Pancreas (tissue), 10 donors: ENCODE measurements at regions not wholly inside any gene's neighbourhood (a gene's known extent, or its start where the extent isn't known, plus 50 kb on each side); places are given as distances from the start of the nearest gene placed in this dataset.

Experiments used
- ATAC-seq, 4 donors: fragments of 200-7000 bp; cut with Tn5 transposase; one replicate each; pipeline versions ENCODE4 v1.8.0 to v1.9.1; 2020; ENCODE audit warnings: mild to moderate bottlenecking in 4 of 4, moderate library complexity in 4 of 4
- DNase-seq, 6 donors: peaks; one replicate each; pipeline ENCODE4 v3.0.0-alpha.2; 2020
- FAIRE-seq: peaks from 2 replicates; lab custom pipeline; 2012; peaks lifted over from hg19 to GRCh38; lab: Jason Lieb, UNC
- H3K27ac ChIP-seq, 4 donors: fragments of 200-600 bp; sonication (generic); 1 replicate in 3 of 4; 2 replicates in 1 of 4; pipeline versions ENCODE4 v1.5.0 to v1.8.0; 2020
- H3K27me3 ChIP-seq, 4 donors: fragments of 200-600 bp; one replicate each; pipeline ENCODE4 v1.8.0; 2021
- H3K36me3 ChIP-seq, 3 donors: fragments of 200-600 bp; sonication (generic) in 1 of 3; one replicate each; pipeline versions ENCODE4 v1.5.0 to v1.8.0; 2020 to 2021
- H3K4me1 ChIP-seq, 3 donors: fragments of 200-600 bp; one replicate each; pipeline ENCODE4 v1.8.0; 2021
- H3K4me3 ChIP-seq, 4 donors: fragments of 200-600 bp; sonication (generic) in 2 of 4; one replicate each; pipeline versions ENCODE4 v1.5.0 to v1.8.0; 2020 to 2021
- H3K9me3 ChIP-seq, 4 donors: fragments of 200-600 bp; one replicate each; pipeline ENCODE4 v1.8.0; 2021
- CTCF ChIP-seq, 4 donors: fragments of 200-600 bp; sonication (generic) in 3 of 4; IDR thresholded peaks; one replicate each; pipeline versions ENCODE4 v1.5.0 to v1.8.0; 2021; ENCODE audit warnings: antibody characterized with exemption in 4 of 4
- WGBS, 2 donors: extraction: QIAGEN DNeasy Blood & Tissue Kit; methylation state at CpG; one replicate each; pipeline ENCODE4 v1.1.7; 2013; 5-methylcytosine and 5-hydroxymethylcytosine counted together
- intact Hi-C, 3 donors: fragments of 100-400 bp; cut with DNase I; formaldehyde crosslinking; loops; one replicate each; pipeline versions ENCODE4 v1.11.1 to v1.14.2; 2022
- donor health status: healthy with polysubstance abuse.
- donor health status: DM: no; HTN: no; CAD: no; lungs with moderate emphysema.
- donor health status: DM: no; HTN: no; CAD: no.
- donor health status: control.
- donor health status: control.
- donor health status: Bipolar disorder and iron deficiency.
- donor health status: DM: yes; HTN: yes; CAD: no.
- donor health status: DM: no; HTN: no; CAD: no.
- donor health status: DM: no; HTN: no; CAD: no.
- donor health status: DM: yes; HTN: yes; CAD: no.

- H3K4me3 ChIP-seq: no peak overlapping the region
Observed at GRCh38 chr9:31445960-31446359, 938.5 kb upstream of the ACO1 start.

GRCh38 chr9:31467075-31467474, 917.4 kb upstream of the ACO1 start:
- 78 to 80% methylated on average over 4 of the region's 4 CpGs for WGBS, 2 donors
- no peak for ATAC-seq
- Histone ChIP-seq H3K4me1 (no peaks in the 10 kb centered on the region), H3K27me3 (no peaks in the 10 kb centered on the region), H3K9me3 (no peaks in the 10 kb centered on the region), H3K36me3 (no peaks in the 10 kb centered on the region), H3K27ac (no peak overlapping the region), H3K4me3 (no peak overlapping the region)
- TF ChIP-seq CTCF (IDR thresholded peaks at IDR 0.05): no peak
- FAIRE-seq: no peak
- no peak for DNase-seq
- intact Hi-C loops: no loop called here

More at GRCh38 chr9:31445960-31446359, 938.5 kb upstream of the ACO1 start:
- DNase-seq: no peak
- Histone ChIP-seq H3K27me3 (no peaks in the 10 kb centered on the region), H3K36me3 (no peaks in the 10 kb centered on the region), H3K27ac (no peak overlapping the region), H3K9me3 (no peaks in the 10 kb centered on the region), H3K4me1 (no peaks in the 10 kb centered on the region)
- intact Hi-C loops: no loop called here
- no peak for FAIRE-seq
- TF ChIP-seq CTCF (IDR thresholded peaks at IDR 0.05): no peak
- WGBS, 2 donors: 91 to 95% methylated on average over 4 of the region's 4 CpGs
- no peak for ATAC-seq

GRCh38 chr9:31470051-31470450, 914.4 kb upstream of the ACO1 start:
- DNase-seq (no peak), ATAC-seq (no peak), FAIRE-seq (no peak)
- intact Hi-C loops: no loop called here
- Histone ChIP-seq H3K36me3 (no peaks in the 10 kb centered on the region), H3K4me3 (no peak overlapping the region), H3K27ac (no peak overlapping the region), H3K27me3 (no peaks in the 10 kb centered on the region), H3K4me1 (no peaks in the 10 kb centered on the region), H3K9me3 (no peaks in the 10 kb centered on the region)
- 52 to 67% methylated on average over 5 of the region's 5 CpGs for WGBS, 2 donors
- no peak for TF ChIP-seq CTCF (IDR thresholded peaks at IDR 0.05)

- no peaks in the 10 kb centered on the region for H3K9me3 ChIP-seq
- H3K36me3 ChIP-seq: no peaks in the 10 kb centered on the region
- 80 to 88% methylated on average over 7 of the region's 7 CpGs for WGBS, 2 donors
- no peaks in the 10 kb centered on the region for H3K4me1 ChIP-seq
- no peaks in the 10 kb centered on the region for H3K27me3 ChIP-seq
- FAIRE-seq: no peak
- H3K27ac ChIP-seq: no peak overlapping the region
- H3K4me3 ChIP-seq: no peak overlapping the region
- no peak for ATAC-seq
- intact Hi-C loops: no loop called here
- no peak for TF ChIP-seq CTCF (IDR thresholded peaks at IDR 0.05)
- no peak for DNase-seq
Observed at GRCh38 chr9:31471010-31471409, 913.4 kb upstream of the ACO1 start.

GRCh38 chr9:31486630-31487029, 897.8 kb upstream of the ACO1 start:
- DNase-seq (no peak), FAIRE-seq (no peak), ATAC-seq (no peak)
- no peaks in the 10 kb centered on the region for H3K27me3 ChIP-seq
- intact Hi-C loops: no loop called here
- H3K4me3 ChIP-seq: no peak overlapping the region
- no peaks in the 10 kb centered on the region for H3K36me3 ChIP-seq
- no peak for TF ChIP-seq CTCF (IDR thresholded peaks at IDR 0.05)
- H3K4me1 ChIP-seq: no peaks in the 10 kb centered on the region
- H3K27ac ChIP-seq: no peak overlapping the region
- no peaks in the 10 kb centered on the region for H3K9me3 ChIP-seq
